HUES64 (cell line): ENCODE measurements at regions not wholly inside any gene's neighbourhood (a gene's known extent, or its start where the extent isn't known, plus 50 kb on each side); places are given as distances from the start of the nearest gene placed in this dataset.
"Not testable (repeated sequence)": the region's sequence is repeated elsewhere in the genome, so short reads cannot be mapped to it uniquely, and the experiment has no call there.

ENCODE experiments used
- H3K27ac ChIP-seq: 2 replicates; pipeline ENCODE4 v1.7.0; 2013; ENCODE audit warnings: low read depth, low read length, inconsistent platforms
- H3K27me3 ChIP-seq: 2 replicates; pipeline ENCODE4 v1.6.1; 2013; ENCODE audit warnings: mild to moderate bottlenecking, low read length; ENCODE audit not compliant: insufficient read depth
- H3K36me3 ChIP-seq: 2 replicates; pipeline ENCODE4 v1.6.1; 2013; ENCODE audit warnings: mild to moderate bottlenecking, low read length; ENCODE audit not compliant: insufficient read depth
- H3K4me1 ChIP-seq: 2 replicates; pipeline ENCODE4 v1.6.1; 2013; ENCODE audit warnings: mild to moderate bottlenecking, low read length, moderate library complexity; ENCODE audit not compliant: insufficient read depth
- H3K4me3 ChIP-seq: 2 replicates; pipeline ENCODE4 v1.5.1; 2013; ENCODE audit warnings: mild to moderate bottlenecking, low read length, moderate library complexity
- H3K9ac ChIP-seq: 2 replicates; pipeline ENCODE4 v1.6.1; 2013; ENCODE audit warnings: mild to moderate bottlenecking, low read depth, low read length
- H3K9me3 ChIP-seq: 2 replicates; pipeline ENCODE4 v1.6.1; 2013; ENCODE audit warnings: low read depth, low read length; ENCODE audit not compliant: insufficient read depth
- WGBS: fragments of 150-250, 120-280 bp; methylation state at CpG from one replicate; pipeline ENCODE4 v1.1.7; 2013; ENCODE audit warnings: missing lambda C conversion rate; 5-methylcytosine and 5-hydroxymethylcytosine counted together

DNA sequence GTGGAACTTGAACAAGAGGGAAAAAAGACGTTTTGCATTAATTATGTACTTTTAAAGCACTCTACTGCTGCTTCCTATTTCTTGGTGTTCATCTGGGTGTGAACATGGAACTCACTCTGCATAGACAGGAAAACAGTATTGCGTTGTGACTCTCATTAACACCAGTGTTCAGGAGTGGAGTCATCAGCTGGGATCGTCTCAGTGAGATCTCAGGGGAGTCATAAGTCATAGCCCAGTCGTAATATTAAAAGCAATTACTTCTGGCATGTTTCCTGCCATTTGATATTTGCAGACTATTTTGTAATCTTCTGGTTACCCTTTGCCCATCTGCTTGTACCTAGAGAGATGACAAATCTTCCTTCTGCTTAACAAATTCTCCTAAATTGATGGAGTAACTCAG, 462.0 kb upstream of the ATP11B start:
- Histone ChIP-seq H3K4me3 (no peak overlapping the region), H3K27me3 (no peaks in the 10 kb centered on the region), H3K9ac (no peak overlapping the region), H3K27ac (no peak overlapping the region), H3K4me1 (peaks cover 20% of the 10 kb centered on the region), H3K36me3 (no peaks in the 10 kb centered on the region), H3K9me3 (peaks cover 14% of the 10 kb centered on the region; the same call in 1 of the 2 replicates)
- 90% methylated on average over 4 of the region's 4 CpGs for WGBS

DNA sequence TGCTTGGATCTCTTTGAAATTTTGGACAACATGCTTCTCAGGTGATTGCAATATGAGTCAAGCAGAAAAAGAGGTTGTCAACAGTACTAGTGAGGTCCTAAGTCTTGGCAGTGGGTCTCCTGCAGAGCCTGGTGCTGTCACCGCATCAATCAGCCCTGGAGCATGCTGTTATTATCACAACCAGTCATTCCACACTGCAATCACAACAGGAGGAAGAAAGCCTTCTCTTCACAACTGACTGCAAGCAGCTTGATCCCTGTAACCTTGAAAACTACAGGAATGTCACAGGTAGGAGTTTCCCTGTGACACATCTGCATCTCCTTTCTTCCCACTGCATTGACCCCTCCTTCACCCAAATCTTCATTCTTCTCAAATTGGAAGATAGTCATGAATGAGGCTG, 451.1 kb upstream of the ATP11B start:
- Histone ChIP-seq H3K9me3 (no peaks in the 10 kb centered on the region), H3K27me3 (no peaks in the 10 kb centered on the region), H3K27ac (no peak overlapping the region), H3K9ac (no peak overlapping the region), H3K4me3 (no peak overlapping the region), H3K4me1 (no peaks in the 10 kb centered on the region), H3K36me3 (no peaks in the 10 kb centered on the region)
- WGBS, result 85% methylated on average over 1 of the region's 1 CpG

DNA sequence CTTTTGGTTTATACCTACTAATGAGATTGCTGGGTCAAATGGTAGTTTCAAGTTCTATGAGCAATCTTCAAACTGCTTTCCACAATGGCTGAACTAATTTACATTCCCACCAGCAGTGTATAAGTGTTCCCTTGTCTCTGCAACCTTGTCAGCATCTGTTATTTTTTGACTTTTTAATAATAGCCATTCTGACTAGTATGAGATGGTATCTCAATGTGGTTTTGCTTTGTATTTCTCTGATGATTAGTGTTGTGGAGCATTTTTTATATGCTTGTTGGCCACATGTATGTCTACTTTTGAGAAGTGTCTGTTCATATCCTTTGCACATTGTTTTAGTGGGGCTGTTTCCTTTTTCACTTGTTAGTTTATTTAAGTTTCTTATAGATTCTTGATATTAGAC, 449.3 kb upstream of the ATP11B start:
- not testable (repeated sequence) for H3K27me3 ChIP-seq, H3K4me1 ChIP-seq, H3K9ac ChIP-seq

DNA sequence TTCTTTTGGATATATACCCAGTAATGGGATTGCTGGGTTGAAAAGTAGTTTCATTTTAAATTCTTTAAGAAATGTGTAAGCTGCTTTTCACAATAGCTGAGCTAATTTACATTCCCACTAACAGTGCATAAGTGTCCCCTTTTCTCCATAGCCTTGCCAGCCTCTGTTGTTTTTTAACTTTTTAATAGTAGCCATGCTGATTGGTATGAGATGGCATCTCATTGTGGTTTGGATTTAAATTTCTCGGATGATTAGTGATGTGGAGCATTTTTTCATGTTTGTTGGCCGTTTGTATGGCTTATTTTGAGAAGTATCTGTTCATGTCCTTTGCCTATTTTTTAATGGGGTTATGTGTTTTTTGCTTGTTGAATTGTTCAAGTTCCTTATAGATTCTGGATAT, 444.3 kb upstream of the ATP11B start:
- no peak overlapping the region for H3K27ac ChIP-seq
- 47% methylated on average over 2 of the region's 2 CpGs for WGBS
- no peak overlapping the region for H3K4me3 ChIP-seq
- no peaks in the 10 kb centered on the region for H3K9me3 ChIP-seq
- no peaks in the 10 kb centered on the region for H3K36me3 ChIP-seq
- no peaks in the 10 kb centered on the region for H3K27me3 ChIP-seq
- no peak overlapping the region for H3K9ac ChIP-seq
- H3K4me1 ChIP-seq, result no peaks in the 10 kb centered on the region

More for the DNA sequence above, 449.3 kb upstream of the ATP11B start:
- not testable (repeated sequence) for H3K27ac ChIP-seq, H3K36me3 ChIP-seq, H3K9me3 ChIP-seq, H3K4me3 ChIP-seq

DNA sequence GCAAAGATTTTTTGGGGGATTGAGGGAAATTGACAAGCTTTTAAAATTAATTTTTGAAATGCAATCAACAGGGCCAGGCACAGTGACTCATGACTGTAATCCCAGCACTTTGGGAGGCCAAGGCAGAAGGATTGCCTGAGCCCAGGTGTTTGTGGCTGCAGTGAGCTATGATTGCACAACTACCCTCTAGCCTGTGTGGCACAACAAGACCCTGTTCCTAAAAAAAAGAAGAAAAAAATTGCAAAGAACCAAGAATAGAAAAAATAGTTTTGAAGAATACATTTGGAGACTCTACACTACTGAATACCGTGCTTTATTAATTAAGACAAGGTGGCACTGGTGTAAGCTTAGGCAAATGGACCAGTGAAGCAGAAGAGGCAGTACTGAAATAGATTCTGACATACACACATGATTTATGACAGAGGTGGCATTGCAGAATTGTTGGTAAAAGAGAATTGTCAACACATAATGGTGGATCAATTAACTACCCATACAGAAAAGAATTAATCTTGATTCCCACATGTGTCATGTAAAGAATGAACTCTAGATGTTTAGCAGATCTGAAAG, 443.3 kb upstream of the ATP11B start:
- WGBS, result 100% methylated on average over 1 of the region's 1 CpG
- no peak overlapping the region for H3K27ac ChIP-seq

DNA sequence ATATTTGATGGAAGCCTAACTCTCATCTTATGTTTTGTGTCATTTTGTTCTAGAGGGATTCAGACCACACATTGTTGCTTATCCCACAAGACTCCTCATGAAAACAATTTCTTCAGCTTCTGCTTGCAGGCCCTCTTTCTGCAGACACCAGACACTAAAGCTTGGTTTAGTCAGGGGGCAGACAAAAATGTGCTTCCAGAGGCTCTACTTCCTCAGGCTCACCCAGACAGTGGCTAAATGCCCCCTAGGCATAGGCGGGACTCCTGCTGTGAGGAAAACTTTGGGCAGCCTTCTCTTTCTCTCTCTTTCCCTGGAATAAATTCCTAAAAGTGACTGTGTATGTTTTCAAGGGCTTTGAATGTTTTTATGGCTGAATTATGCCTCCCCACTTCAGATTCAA, 435.4 kb upstream of the ATP11B start:
- Histone ChIP-seq H3K36me3 (no peaks in the 10 kb centered on the region), H3K9ac (no peak overlapping the region), H3K27me3 (no peaks in the 10 kb centered on the region), H3K27ac (no peak overlapping the region), H3K4me1 (peaks cover 14% of the 10 kb centered on the region), H3K9me3 (no peaks in the 10 kb centered on the region), H3K4me3 (no peak overlapping the region)
- 10% methylated on average over 1 of the region's 1 CpG for WGBS

More for the DNA sequence above, 443.3 kb upstream of the ATP11B start:
- Histone ChIP-seq H3K9ac (no peak overlapping the region), H3K4me3 (no peak overlapping the region), H3K27me3 (no peaks in the 10 kb centered on the region), H3K4me1 (no peaks in the 10 kb centered on the region), H3K9me3 (no peaks in the 10 kb centered on the region), H3K36me3 (no peaks in the 10 kb centered on the region)

DNA sequence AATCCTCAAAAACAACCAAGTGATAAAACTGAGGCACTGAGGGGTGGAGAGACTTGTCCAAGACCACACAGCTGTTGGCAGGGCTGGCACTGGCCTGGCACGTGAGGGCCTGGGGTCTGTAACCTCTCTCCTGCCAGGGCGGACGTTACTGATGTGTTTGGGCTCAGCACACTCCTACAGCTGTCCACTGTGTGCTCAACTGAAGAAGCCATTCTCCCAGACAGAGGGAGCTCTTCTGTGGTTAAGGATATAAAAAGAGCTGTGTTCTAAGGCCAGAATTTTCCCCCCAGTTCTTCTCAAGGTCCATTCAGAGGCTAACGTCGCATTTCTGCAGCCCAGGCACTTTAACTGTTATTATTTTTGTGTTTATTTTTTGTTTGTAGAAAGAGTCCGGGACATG, 429.0 kb upstream of the ATP11B start:
- H3K27ac ChIP-seq, result no peak overlapping the region
- 94% methylated on average over 6 of the region's 6 CpGs for WGBS

DNA sequence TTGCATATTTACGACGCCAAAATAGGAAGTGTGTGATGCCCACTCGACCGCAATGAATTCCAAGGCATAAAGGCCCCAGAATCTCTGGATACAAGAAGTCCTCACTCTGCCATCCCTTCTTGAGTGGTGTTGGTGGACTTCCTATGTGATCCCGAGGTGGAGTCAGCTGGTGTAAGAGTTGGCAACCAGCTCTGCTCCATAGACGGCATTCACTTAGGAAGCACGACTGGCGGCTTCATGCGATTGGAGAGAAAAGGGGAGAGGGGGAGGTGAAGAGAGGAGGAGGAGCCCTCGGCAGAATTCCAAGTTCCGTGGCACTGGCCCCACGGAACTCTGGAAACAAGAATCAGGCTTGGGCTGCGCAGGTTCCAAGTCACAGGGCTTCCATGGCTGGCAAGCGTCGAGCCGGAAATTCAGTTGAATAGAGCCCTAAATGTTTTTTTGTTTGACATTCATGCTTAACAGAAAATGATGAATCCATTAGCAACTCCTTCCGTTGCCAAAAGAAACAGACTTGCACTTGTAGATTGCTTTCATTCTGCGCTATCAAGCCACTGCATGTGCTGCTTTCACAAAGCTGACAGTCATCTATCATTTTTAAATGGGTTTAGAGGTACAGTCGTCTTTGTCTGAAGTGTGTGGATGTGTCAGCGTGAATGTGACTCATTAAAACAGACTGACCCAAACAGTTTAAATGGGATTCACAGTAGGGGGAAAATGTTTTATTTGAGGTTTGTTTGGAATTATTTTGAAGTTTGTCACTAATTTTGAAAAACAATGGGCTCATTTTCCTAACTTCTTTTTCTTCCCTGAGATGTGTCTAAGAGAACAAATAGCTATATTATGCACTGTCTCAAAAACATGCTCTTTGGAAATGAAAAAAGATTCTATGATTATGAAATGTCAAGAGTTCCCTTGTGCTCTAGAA, 428.3 kb upstream of the ATP11B start:
- Histone ChIP-seq H3K27me3 (no peaks in the 10 kb centered on the region), H3K4me1 (peaks cover 7% of the 10 kb centered on the region; the same call in 1 of the 2 replicates), H3K36me3 (no peaks in the 10 kb centered on the region), H3K9me3 (no peaks in the 10 kb centered on the region), H3K4me3 (no peak overlapping the region), H3K9ac (no peak overlapping the region), H3K27ac (no peak overlapping the region)
- 94% methylated on average over 20 of the region's 20 CpGs for WGBS

More for the DNA sequence above, 429.0 kb upstream of the ATP11B start:
- H3K9ac ChIP-seq, result no peak overlapping the region
- H3K36me3 ChIP-seq, result no peaks in the 10 kb centered on the region
- no peak overlapping the region for H3K4me3 ChIP-seq
- H3K4me1 ChIP-seq, result peaks cover 7% of the 10 kb centered on the region; the same call in 1 of the 2 replicates
- H3K27me3 ChIP-seq, result no peaks in the 10 kb centered on the region
- H3K9me3 ChIP-seq, result no peaks in the 10 kb centered on the region

DNA sequence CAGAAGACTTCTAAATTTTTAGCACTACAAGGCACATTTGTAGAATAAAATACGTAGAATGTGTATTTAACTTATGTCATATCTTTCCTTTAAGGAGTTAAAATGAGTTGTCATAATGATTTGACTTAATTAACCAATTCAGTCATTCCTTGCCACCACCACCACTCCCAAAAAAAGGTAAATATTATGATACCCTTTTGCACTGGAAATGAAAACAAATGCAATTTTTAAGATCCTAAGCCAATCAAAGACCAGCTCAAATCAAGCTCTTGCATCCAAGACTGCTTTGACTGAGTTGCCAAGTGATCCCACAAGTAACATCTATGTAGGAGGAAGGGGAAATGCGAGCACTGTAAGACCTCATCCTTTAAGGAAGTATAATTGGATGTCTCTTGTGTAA, 426.6 kb upstream of the ATP11B start:
- Histone ChIP-seq H3K4me1 (peaks cover 7% of the 10 kb centered on the region; the same call in 1 of the 2 replicates), H3K4me3 (no peak overlapping the region), H3K27ac (no peak overlapping the region), H3K9me3 (no peaks in the 10 kb centered on the region), H3K36me3 (no peaks in the 10 kb centered on the region), H3K27me3 (no peaks in the 10 kb centered on the region), H3K9ac (no peak overlapping the region)
- WGBS, result 100% methylated on average over 1 of the region's 2 CpGs

DNA sequence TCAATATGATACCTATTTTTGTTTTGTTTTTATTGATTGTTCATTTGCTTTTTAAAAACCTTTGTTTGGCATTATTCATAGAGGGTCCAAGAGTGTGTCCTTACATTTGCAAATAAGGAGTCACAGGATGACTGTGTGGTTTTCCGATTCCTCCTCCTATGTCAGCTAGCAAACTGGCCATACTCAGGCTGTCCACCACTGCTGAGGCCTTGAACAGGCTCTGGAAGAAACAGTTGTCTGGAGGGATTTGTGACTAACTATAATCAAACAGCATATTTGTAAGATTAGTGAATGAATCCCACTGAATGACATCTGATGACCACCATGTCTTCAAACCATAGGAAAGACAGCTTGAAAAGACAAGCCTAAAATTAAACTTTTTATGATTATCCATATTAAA, 423.4 kb upstream of the ATP11B start:
- 100% methylated on average over 1 of the region's 1 CpG for WGBS
- peaks cover 5% of the 10 kb centered on the region; the same call in 1 of the 2 replicates for H3K4me1 ChIP-seq

DNA sequence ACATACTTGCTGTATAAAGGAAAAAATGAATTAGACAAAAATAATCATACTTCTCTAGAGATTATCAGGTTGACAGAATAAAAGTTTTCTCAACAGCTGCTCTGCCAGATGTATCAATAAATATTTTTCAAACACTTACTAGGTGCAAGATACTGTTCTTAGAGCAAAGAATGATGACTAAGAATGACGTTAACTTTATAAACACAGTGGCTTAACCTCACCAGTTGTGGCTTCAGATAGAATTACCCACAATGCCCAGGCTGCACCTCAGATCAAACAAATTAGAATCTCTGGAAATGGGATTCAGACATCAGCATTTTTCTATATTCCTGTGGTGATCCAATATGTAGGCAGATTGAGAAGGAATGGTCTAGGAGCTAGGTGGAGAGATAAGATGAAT, 422.4 kb upstream of the ATP11B start:
- Histone ChIP-seq H3K36me3 (no peaks in the 10 kb centered on the region), H3K4me3 (no peak overlapping the region), H3K9me3 (no peaks in the 10 kb centered on the region), H3K9ac (no peak overlapping the region), H3K27ac (no peak overlapping the region), H3K4me1 (peaks cover 3% of the 10 kb centered on the region; the same call in 1 of the 2 replicates), H3K27me3 (no peaks in the 10 kb centered on the region)
- 100% methylated on average over 1 of the region's 1 CpG for WGBS

More for the DNA sequence above, 423.4 kb upstream of the ATP11B start:
- Histone ChIP-seq H3K4me3 (no peak overlapping the region), H3K9me3 (no peaks in the 10 kb centered on the region), H3K9ac (no peak overlapping the region), H3K27ac (no peak overlapping the region), H3K36me3 (no peaks in the 10 kb centered on the region), H3K27me3 (no peaks in the 10 kb centered on the region)
